Lung (tissue), 11 donors: ENCODE measurements at regions not wholly inside any gene's neighbourhood (a gene's known extent, or its start where the extent isn't known, plus 50 kb on each side); places are given as distances from the start of the nearest gene placed in this dataset.

Experiments
- ATAC-seq: fragments of 200-7000 bp; cut with Tn5 transposase; one replicate; pipeline ENCODE4 v1.9.1; 2020; ENCODE audit warnings: moderate number of reproducible peaks; ENCODE audit not compliant: insufficient read depth, low FRiP score
- DNase-seq, 3 donors: peaks; one replicate each; pipeline ENCODE4 v3.0.0-alpha.2; 2013 to 2017
- H3K27ac ChIP-seq, 2 donors: one replicate each; pipeline ENCODE4 v1.5.1; 2013; ENCODE audit warnings: mild to moderate bottlenecking in 2 of 2, moderate library complexity in 2 of 2, control low read depth in 1 of 2, inconsistent platforms in 1 of 2, low read depth in 1 of 2, low read length in 1 of 2
- H3K27me3 ChIP-seq, 3 donors: one replicate each; pipeline ENCODE4 v1.5.1; 2013; ENCODE audit warnings: low read length in 2 of 3; ENCODE audit not compliant: control insufficient read depth in 3 of 3, insufficient read depth in 3 of 3
- H3K36me3 ChIP-seq, 4 donors: one replicate each; pipeline ENCODE4 v1.5.1; 2013; ENCODE audit warnings: low read length in 4 of 4, mild to moderate bottlenecking in 1 of 4, moderate library complexity in 1 of 4; ENCODE audit not compliant: control insufficient read depth in 4 of 4, insufficient read depth in 4 of 4
- H3K4me1 ChIP-seq, 5 donors: one replicate each; pipeline ENCODE4 v1.5.1; 2013; ENCODE audit warnings: low read length in 5 of 5, mild to moderate bottlenecking in 2 of 5, moderate library complexity in 1 of 5; ENCODE audit not compliant: control insufficient read depth in 5 of 5, insufficient read depth in 5 of 5
- H3K4me3 ChIP-seq: one replicate; pipeline ENCODE4 v1.5.1; 2013; ENCODE audit warnings: mild to moderate bottlenecking, control low read depth, moderate library complexity
- H3K9ac ChIP-seq, 2 donors: one replicate each; pipeline ENCODE4 v1.5.1; 2013; ENCODE audit warnings: low read length in 2 of 2, control low read depth in 1 of 2; ENCODE audit not compliant: insufficient read depth in 1 of 2
- H3K9me3 ChIP-seq, 4 donors: one replicate each; pipeline ENCODE4 v1.5.1; 2013; ENCODE audit warnings: low read length in 3 of 4, mild to moderate bottlenecking in 1 of 4, moderate library complexity in 1 of 4; ENCODE audit not compliant: control insufficient read depth in 4 of 4, insufficient read depth in 3 of 4
- CTCF ChIP-seq: IDR thresholded peaks from 2 replicates; pipeline ENCODE4 v1.5.1; 2012; ENCODE audit warnings: mild to moderate bottlenecking; ENCODE audit errors: control extremely low read depth, extremely low read depth
- WGBS, 2 donors: extraction: QIAGEN DNeasy Blood & Tissue Kit; methylation state at CpG; one replicate each; pipeline ENCODE4 v1.1.7; 2013; 5-methylcytosine and 5-hydroxymethylcytosine counted together
- donor health status: control.
- donor health status: control.
- donor health status: Bipolar disorder and iron deficiency.
- donor health status: healthy.
- donor health status: DM: yes; HTN: yes; CAD: no.

GRCh38 chr10:123526356-123527064 lies 139.6 kb upstream of the GPR26 start:
- Histone ChIP-seq H3K27ac (no peak overlapping the region), H3K9me3 (peaks cover 0 to 3% (median under 1%) of the 10 kb centered on the region in 4 donors), H3K27me3 (peaks cover 0 to 12% (median 4%) of the 10 kb centered on the region in 3 donors), H3K4me1 (no peaks in the 10 kb centered on the region), H3K4me3 (no peak overlapping the region), H3K9ac (no peak overlapping the region), H3K36me3 (no peaks in the 10 kb centered on the region)
- TF ChIP-seq CTCF, result no peak
- WGBS, 2 donors, result 77 to 78% methylated on average over 7 of the region's 7 CpGs
- ATAC-seq, result no peak
- DNase-seq, result no peak

- no peak for DNase-seq
- H3K27me3 ChIP-seq, result peaks cover 0 to 12% (median under 1%) of the 10 kb centered on the region in 3 donors
- ATAC-seq, result no peak
Observed at GRCh38 chr10:123527151-123527550, 139.0 kb upstream of the GPR26 start.

GRCh38 chr10:123529146-123529760 lies 136.9 kb upstream of the GPR26 start:
- Histone ChIP-seq H3K27ac (no peak overlapping the region), H3K4me3 (no peak overlapping the region), H3K4me1 (no peaks in the 10 kb centered on the region), H3K36me3 (no peaks in the 10 kb centered on the region), H3K9ac (no peak overlapping the region), H3K27me3 (peaks cover 0 to 8% (median 2%) of the 10 kb centered on the region in 3 donors), H3K9me3 (peaks cover 0 to 3% (median 0%) of the 10 kb centered on the region in 4 donors)
- no peak for ATAC-seq
- TF ChIP-seq CTCF, result no peak
- 72 to 79% methylated on average over 10 of the region's 10 CpGs for WGBS, 2 donors
- no peak for DNase-seq

More at GRCh38 chr10:123527151-123527550, 139.0 kb upstream of the GPR26 start:
- TF ChIP-seq CTCF, result no peak
- H3K27ac ChIP-seq, result no peak overlapping the region
- H3K4me1 ChIP-seq, result no peaks in the 10 kb centered on the region
- H3K9me3 ChIP-seq, result peaks cover 0 to 3% (median under 1%) of the 10 kb centered on the region in 4 donors
- no peaks in the 10 kb centered on the region for H3K36me3 ChIP-seq
- H3K4me3 ChIP-seq, result no peak overlapping the region
- H3K9ac ChIP-seq, result no peak overlapping the region
